ENCODE measurements at regions not wholly inside any gene's neighbourhood (a gene's known extent, or its start where the extent isn't known, plus 50 kb on each side); places are given as distances from the start of the nearest gene placed in this dataset.
"Not testable (repeated sequence)": the region's sequence is repeated elsewhere in the genome, so short reads cannot be mapped to it uniquely, and the experiment has no call there.

- DNase-seq; H3K9me3 ChIP-seq (ENCODE audit: control insufficient read depth, low read depth, low read length); H3K27ac ChIP-seq (ENCODE audit: low read length); H3K4me3 ChIP-seq (ENCODE audit: low read length); H3K36me3 ChIP-seq (ENCODE audit: control insufficient read depth, insufficient read depth, low read length); H3K4me1 ChIP-seq (ENCODE audit: control insufficient read depth, insufficient read depth, low read length); H3K27me3 ChIP-seq (ENCODE audit: control insufficient read depth, insufficient read depth, low read length): not testable (repeated sequence)
- WGBS (ENCODE audit: insufficient coverage, low lambda C conversion rate), result 100% methylated on average over 2 of the region's 12 CpGs
These were observed 307.5 kb downstream of the GOLGA6L6 start for GRCh38 chr15:20234006-20234540.

- not testable (repeated sequence) for H3K27ac ChIP-seq (ENCODE audit: low read length); DNase-seq; H3K27me3 ChIP-seq (ENCODE audit: control insufficient read depth, insufficient read depth, low read length); H3K4me1 ChIP-seq (ENCODE audit: control insufficient read depth, insufficient read depth, low read length); H3K9me3 ChIP-seq (ENCODE audit: control insufficient read depth, low read depth, low read length); H3K4me3 ChIP-seq (ENCODE audit: low read length); H3K36me3 ChIP-seq (ENCODE audit: control insufficient read depth, insufficient read depth, low read length)
- no CpG with 5 or more reads among the region's 5 CpGs for WGBS (ENCODE audit: insufficient coverage, low lambda C conversion rate)
These were observed 309.1 kb downstream of the GOLGA6L6 start for GRCh38 chr15:20232457-20232856.

GRCh38 chr15:20230656-20231055, 310.9 kb downstream of the GOLGA6L6 start:
- H3K27me3 ChIP-seq (ENCODE audit: control insufficient read depth, insufficient read depth, low read length); H3K4me3 ChIP-seq (ENCODE audit: low read length); H3K9me3 ChIP-seq (ENCODE audit: control insufficient read depth, low read depth, low read length); H3K4me1 ChIP-seq (ENCODE audit: control insufficient read depth, insufficient read depth, low read length); DNase-seq; H3K36me3 ChIP-seq (ENCODE audit: control insufficient read depth, insufficient read depth, low read length); H3K27ac ChIP-seq (ENCODE audit: low read length): not testable (repeated sequence)
- WGBS (ENCODE audit: insufficient coverage, low lambda C conversion rate), result 67% methylated on average over 1 of the region's 3 CpGs

GRCh38 chr15:20228791-20229190, 312.8 kb downstream of the GOLGA6L6 start:
- H3K4me3 ChIP-seq (ENCODE audit: low read length); H3K27ac ChIP-seq (ENCODE audit: low read length); H3K36me3 ChIP-seq (ENCODE audit: control insufficient read depth, insufficient read depth, low read length); H3K4me1 ChIP-seq (ENCODE audit: control insufficient read depth, insufficient read depth, low read length); H3K27me3 ChIP-seq (ENCODE audit: control insufficient read depth, insufficient read depth, low read length); H3K9me3 ChIP-seq (ENCODE audit: control insufficient read depth, low read depth, low read length); DNase-seq: not testable (repeated sequence)
- 90% methylated on average over 5 of the region's 8 CpGs for WGBS (ENCODE audit: insufficient coverage, low lambda C conversion rate)

GRCh38 chr15:20227119-20227853, 314.3 kb downstream of the GOLGA6L6 start:
- H3K4me1 ChIP-seq (ENCODE audit: control insufficient read depth, insufficient read depth, low read length); H3K36me3 ChIP-seq (ENCODE audit: control insufficient read depth, insufficient read depth, low read length); H3K27me3 ChIP-seq (ENCODE audit: control insufficient read depth, insufficient read depth, low read length); DNase-seq; H3K4me3 ChIP-seq (ENCODE audit: low read length); H3K9me3 ChIP-seq (ENCODE audit: control insufficient read depth, low read depth, low read length); H3K27ac ChIP-seq (ENCODE audit: low read length): not testable (repeated sequence)
- no CpG with 5 or more reads among the region's 1 CpG for WGBS (ENCODE audit: insufficient coverage, low lambda C conversion rate)

GRCh38 chr15:20226531-20226930, 315.1 kb downstream of the GOLGA6L6 start:
- H3K9me3 ChIP-seq (ENCODE audit: control insufficient read depth, low read depth, low read length); H3K4me3 ChIP-seq (ENCODE audit: low read length); DNase-seq; H3K27ac ChIP-seq (ENCODE audit: low read length); H3K4me1 ChIP-seq (ENCODE audit: control insufficient read depth, insufficient read depth, low read length); H3K36me3 ChIP-seq (ENCODE audit: control insufficient read depth, insufficient read depth, low read length); H3K27me3 ChIP-seq (ENCODE audit: control insufficient read depth, insufficient read depth, low read length): not testable (repeated sequence)
- no CpG with 5 or more reads among the region's 2 CpGs for WGBS (ENCODE audit: insufficient coverage, low lambda C conversion rate)

GRCh38 chr15:20221063-20221462, 320.5 kb downstream of the GOLGA6L6 start:
- not testable (repeated sequence) for H3K9me3 ChIP-seq (ENCODE audit: control insufficient read depth, low read depth, low read length); H3K4me3 ChIP-seq (ENCODE audit: low read length); H3K36me3 ChIP-seq (ENCODE audit: control insufficient read depth, insufficient read depth, low read length); H3K4me1 ChIP-seq (ENCODE audit: control insufficient read depth, insufficient read depth, low read length); H3K27me3 ChIP-seq (ENCODE audit: control insufficient read depth, insufficient read depth, low read length); DNase-seq; H3K27ac ChIP-seq (ENCODE audit: low read length)
- WGBS (ENCODE audit: insufficient coverage, low lambda C conversion rate), result no CpG with 5 or more reads among the region's 4 CpGs

- H3K27me3 ChIP-seq (ENCODE audit: control insufficient read depth, insufficient read depth, low read length); H3K36me3 ChIP-seq (ENCODE audit: control insufficient read depth, insufficient read depth, low read length); H3K9me3 ChIP-seq (ENCODE audit: control insufficient read depth, low read depth, low read length); H3K4me3 ChIP-seq (ENCODE audit: low read length); H3K27ac ChIP-seq (ENCODE audit: low read length); H3K4me1 ChIP-seq (ENCODE audit: control insufficient read depth, insufficient read depth, low read length); DNase-seq: not testable (repeated sequence)
- no CpG with 5 or more reads among the region's 4 CpGs for WGBS (ENCODE audit: insufficient coverage, low lambda C conversion rate)
These were observed 322.4 kb downstream of the GOLGA6L6 start for GRCh38 chr15:20219171-20219570.

GRCh38 chr15:20215700-20216099, 325.9 kb downstream of the GOLGA6L6 start:
- H3K4me3 ChIP-seq (ENCODE audit: low read length); DNase-seq; H3K4me1 ChIP-seq (ENCODE audit: control insufficient read depth, insufficient read depth, low read length); H3K27ac ChIP-seq (ENCODE audit: low read length); H3K36me3 ChIP-seq (ENCODE audit: control insufficient read depth, insufficient read depth, low read length); H3K27me3 ChIP-seq (ENCODE audit: control insufficient read depth, insufficient read depth, low read length): not testable (repeated sequence)
- WGBS (ENCODE audit: insufficient coverage, low lambda C conversion rate), result no CpG with 5 or more reads among the region's 4 CpGs
- peaks cover 11% of the 10 kb centered on the region for H3K9me3 ChIP-seq (ENCODE audit: control insufficient read depth, low read depth, low read length)

- not testable (repeated sequence) for DNase-seq; H3K4me1 ChIP-seq (ENCODE audit: control insufficient read depth, insufficient read depth, low read length); H3K27me3 ChIP-seq (ENCODE audit: control insufficient read depth, insufficient read depth, low read length); H3K4me3 ChIP-seq (ENCODE audit: low read length); H3K9me3 ChIP-seq (ENCODE audit: control insufficient read depth, low read depth, low read length); H3K27ac ChIP-seq (ENCODE audit: low read length); H3K36me3 ChIP-seq (ENCODE audit: control insufficient read depth, insufficient read depth, low read length)
- WGBS (ENCODE audit: insufficient coverage, low lambda C conversion rate), result no CpG with 5 or more reads among the region's 1 CpG
These were observed 327.5 kb downstream of the GOLGA6L6 start for GRCh38 chr15:20214101-20214500.

- H3K36me3 ChIP-seq (ENCODE audit: control insufficient read depth, insufficient read depth, low read length), result not testable (repeated sequence)
These were observed 330.1 kb downstream of the GOLGA6L6 start for GRCh38 chr15:20211508-20211907.

More at GRCh38 chr15:20211508-20211907, 330.1 kb downstream of the GOLGA6L6 start:
- DNase-seq; H3K4me3 ChIP-seq (ENCODE audit: low read length); H3K9me3 ChIP-seq (ENCODE audit: control insufficient read depth, low read depth, low read length); H3K27ac ChIP-seq (ENCODE audit: low read length); H3K4me1 ChIP-seq (ENCODE audit: control insufficient read depth, insufficient read depth, low read length); H3K27me3 ChIP-seq (ENCODE audit: control insufficient read depth, insufficient read depth, low read length): not testable (repeated sequence)

All from large intestine (tissue), 3 donors.